A549 (cell line): ENCODE measurements at regions not wholly inside any gene's neighbourhood (a gene's known extent, or its start where the extent isn't known, plus 50 kb on each side); places are given as distances from the start of the nearest gene placed in this dataset.

Experiments
- CHD2 ChIP-seq: fragments of 150-350 bp; IDR thresholded peaks from 2 replicates; pipeline ENCODE4 v1.6.1; 2014; ENCODE audit warnings: low read length; ENCODE audit not compliant: partially characterized antibody
- CTCF ChIP-seq: fragments of >200 bp; sonication (Bioruptor Twin); formaldehyde crosslinking; IDR thresholded peaks from 3 replicates; pipeline ENCODE4 v1.5.1; 2016
- MYC ChIP-seq: IDR thresholded peaks from 2 replicates; pipeline ENCODE4 v1.6.1; 2012; ENCODE audit warnings: mild to moderate bottlenecking, inconsistent platforms, low read length, improper control_type of control experiment, borderline replicate concordance
- POLR2A ChIP-seq: IDR thresholded peaks from 2 replicates; pipeline ENCODE4 v1.6.1; 2012; ENCODE audit warnings: mild to moderate bottlenecking, low read length
- TP53 ChIP-seq: fragments of 250-450 bp; sonication (Bioruptor Pico); IDR thresholded peaks from 2 replicates; pipeline ENCODE4 v1.5.0; 2021; ENCODE audit warnings: mild to moderate bottlenecking, moderate library complexity

GRCh38 chr6:86128130-86128814, 485.6 kb upstream of the SYNCRIP start:
- TF ChIP-seq POLR2A, result no peak
- TF ChIP-seq CTCF, result no peak
- no peak for TF ChIP-seq TP53 (CRISPR knock-in tag)
- TF ChIP-seq CHD2, result no peak
- TF ChIP-seq MYC, result no peak
